Common myeloid progenitor, CD34-positive (primary cell): ENCODE measurements at regions not wholly inside any gene's neighbourhood (a gene's known extent, or its start where the extent isn't known, plus 50 kb on each side); places are given as distances from the start of the nearest gene placed in this dataset.
A peak's percentile ranks its signal among the peaks of the same experiment; 100 is the strongest.

Experiments
- CTCF ChIA-PET: fragments of 350-600 bp; sonication (Branson Sonifier 250); formaldehyde crosslinking; loops from one replicate; lab custom pipeline; 2021; ENCODE audit warnings: antibody characterized with exemption; lab: Charles Lee
- POLR2A ChIA-PET: fragments of 350-600 bp; sonication (Branson Sonifier 250); formaldehyde crosslinking; loops from one replicate; lab custom pipeline; 2021; ENCODE audit warnings: antibody characterized with exemption; lab: Charles Lee
- DNase-seq, 3 donors: peaks; one replicate each; pipeline versions ENCODE4 v3.0.0 to v3.0.0-alpha.2; 2013
- H3K27ac ChIP-seq, 2 experiments: 1 replicate in 1 of 2; 2 replicates in 1 of 2; pipeline ENCODE4 v1.7.0; 2013; ENCODE audit warnings: inconsistent platforms in 2 of 2, low read length in 2 of 2, mild to moderate bottlenecking in 2 of 2, low read depth in 1 of 2, moderate library complexity in 1 of 2; ENCODE audit not compliant: severe bottlenecking in 2 of 2, insufficient read depth in 1 of 2, poor library complexity in 1 of 2
- H3K27me3 ChIP-seq, 5 experiments: replicated peaks in 2 of 5; 1 replicate in 3 of 5; 2 replicates in 2 of 5; pipeline versions ENCODE4 v1.6.1 to v1.7.0; 2013; ENCODE audit warnings: low read length in 4 of 5, mild to moderate bottlenecking in 2 of 5, moderate library complexity in 2 of 5, inconsistent platforms in 1 of 5; ENCODE audit not compliant: insufficient read depth in 5 of 5, control insufficient read depth in 4 of 5
- H3K36me3 ChIP-seq, 4 experiments: 1 replicate in 2 of 4; 2 replicates in 2 of 4; pipeline versions ENCODE4 v1.6.1 to v1.7.0; 2013; ENCODE audit warnings: low read length in 3 of 4, control low read depth in 1 of 4, mild to moderate bottlenecking in 1 of 4; ENCODE audit not compliant: control insufficient read depth in 4 of 4, insufficient read depth in 4 of 4
- H3K4me1 ChIP-seq, 4 experiments: 1 replicate in 3 of 4; 2 replicates in 1 of 4; pipeline versions ENCODE4 v1.6.1 to v1.7.1; 2013; ENCODE audit warnings: low read length in 3 of 4, mild to moderate bottlenecking in 3 of 4, control low read depth in 1 of 4, inconsistent platforms in 1 of 4, moderate library complexity in 1 of 4; ENCODE audit not compliant: control insufficient read depth in 4 of 4, insufficient read depth in 4 of 4; ENCODE audit errors: control extremely low read depth in 1 of 4
- H3K4me3 ChIP-seq, 7 experiments: 1 replicate in 4 of 7; 2 replicates in 3 of 7; pipeline versions ENCODE4 v1.5.1 to v1.7.0; 2013; ENCODE audit warnings: mild to moderate bottlenecking in 7 of 7, low read length in 6 of 7, moderate library complexity in 6 of 7, inconsistent platforms in 2 of 7, low read depth in 2 of 7, control low read depth in 1 of 7; ENCODE audit not compliant: insufficient read depth in 4 of 7, control insufficient read depth in 1 of 7; ENCODE audit errors: extremely low read depth in 1 of 7
- H3K9me3 ChIP-seq, 5 experiments: 1 replicate in 4 of 5; 2 replicates in 1 of 5; pipeline versions ENCODE4 v1.6.1 to v1.7.1; 2013; ENCODE audit warnings: low read length in 4 of 5, mild to moderate bottlenecking in 2 of 5, inconsistent platforms in 1 of 5, low read depth in 1 of 5, moderate library complexity in 1 of 5; ENCODE audit not compliant: control insufficient read depth in 4 of 5, insufficient read depth in 2 of 5; ENCODE audit errors: control extremely low read depth in 1 of 5
- WGBS: methylation state at CpG from one replicate; pipeline ENCODE4 v1.1.5; 2013; ENCODE audit not compliant: insufficient coverage; 5-methylcytosine and 5-hydroxymethylcytosine counted together

- Histone ChIP-seq H3K27ac (no peak overlapping the region), H3K27me3 (no peaks in the 10 kb centered on the region), H3K4me1 (no peaks in the 10 kb centered on the region), H3K9me3 (peaks cover 0 to 4% (median 2%) of the 10 kb centered on the region in 5 experiments), H3K4me3 (no peak overlapping the region), H3K36me3 (no peaks in the 10 kb centered on the region)
- ChIA-PET CTCF (interaction anchor here (0.6 kb wide), 1 partner anchor 56 kb away, joined by 3 read pairs; no protein-coding TSS in a partner anchor), POLR2A (no interaction called here)
- no peak for DNase-seq
- WGBS = 68% methylated on average over 2 of the region's 5 CpGs
Observed at GRCh38 chr15:26294059-26294689, 431.0 kb upstream of the ATP10A start.

- ChIA-PET CTCF (no interaction called here), POLR2A (no interaction called here)
- H3K4me1 ChIP-seq = no peaks in the 10 kb centered on the region
- H3K27me3 ChIP-seq = no peaks in the 10 kb centered on the region
- no peak for DNase-seq
- H3K36me3 ChIP-seq = no peaks in the 10 kb centered on the region
- H3K9me3 ChIP-seq = peaks cover 0 to 6% (median 5%) of the 10 kb centered on the region in 5 experiments
- H3K27ac ChIP-seq = no peak overlapping the region
- H3K4me3 ChIP-seq = no peak overlapping the region
Observed at GRCh38 chr15:26287381-26287780, 424.3 kb upstream of the ATP10A start.

- no peak for DNase-seq
- ChIA-PET CTCF (no interaction called here), POLR2A (no interaction called here)
- no peaks in the 10 kb centered on the region for H3K4me1 ChIP-seq
- no peak overlapping the region for H3K27ac ChIP-seq
- no peak overlapping the region for H3K4me3 ChIP-seq
- no peaks in the 10 kb centered on the region for H3K36me3 ChIP-seq
- H3K27me3 ChIP-seq = no peaks in the 10 kb centered on the region
- no peaks in the 10 kb centered on the region for H3K9me3 ChIP-seq
- WGBS = no CpG with 5 or more reads among the region's 1 CpG
Observed at GRCh38 chr15:26280281-26280680, 417.2 kb upstream of the ATP10A start.

DNA sequence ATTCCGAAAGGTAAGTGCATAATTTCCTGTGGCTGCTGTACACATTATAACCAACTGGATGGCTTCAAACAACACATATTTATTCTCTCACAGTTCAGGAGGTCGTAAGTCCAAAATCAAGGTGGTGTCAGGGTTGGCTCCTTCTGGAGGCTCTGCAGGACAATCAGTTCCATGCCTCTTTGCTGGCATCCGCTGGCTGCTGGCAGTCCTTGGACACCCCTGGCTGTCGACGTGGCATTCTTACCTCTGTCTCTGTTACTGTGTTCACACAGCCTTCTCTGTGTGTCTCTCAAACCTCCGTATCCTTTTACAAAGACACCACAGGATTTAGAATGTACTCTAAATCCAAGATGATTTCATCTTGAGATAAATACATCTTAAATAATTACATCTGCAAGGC is 398.8 kb upstream of the ATP10A start:
- H3K4me3 ChIP-seq = no peak overlapping the region
- H3K9me3 ChIP-seq = no peaks in the 10 kb centered on the region
- no peaks in the 10 kb centered on the region for H3K36me3 ChIP-seq
- WGBS = 94% methylated on average over 5 of the region's 6 CpGs
- ChIA-PET CTCF (interaction anchor here (2.4 kb wide), 1 partner anchor 753 kb away, joined by 22 read pairs; no protein-coding TSS in a partner anchor), POLR2A (no interaction called here)
- no peak for DNase-seq
- no peaks in the 10 kb centered on the region for H3K27me3 ChIP-seq
- H3K27ac ChIP-seq = no peak overlapping the region
- H3K4me1 ChIP-seq = no peaks in the 10 kb centered on the region

DNA sequence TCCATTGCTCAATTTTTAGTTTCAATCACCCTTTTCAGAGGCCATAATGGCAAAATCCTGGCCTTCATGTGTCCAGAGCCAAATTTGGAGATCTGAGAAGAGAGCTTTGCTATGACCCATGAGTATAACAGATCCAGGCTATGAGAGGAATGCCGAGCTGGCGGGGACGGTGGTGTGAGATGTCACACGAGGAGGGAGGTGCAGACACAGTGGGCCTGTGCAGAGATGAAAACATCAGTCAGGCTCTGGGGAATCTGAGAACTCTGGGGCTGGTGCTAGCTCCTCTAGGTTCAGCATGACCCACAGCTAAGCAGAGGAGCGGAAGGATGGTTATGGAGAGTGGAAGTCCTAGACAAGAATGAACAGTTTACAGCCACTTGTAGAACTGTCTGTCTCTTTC is 398.3 kb upstream of the ATP10A start:
- Histone ChIP-seq H3K9me3 (no peaks in the 10 kb centered on the region), H3K4me1 (no peaks in the 10 kb centered on the region), H3K27ac (no peak overlapping the region), H3K36me3 (no peaks in the 10 kb centered on the region), H3K4me3 (no peak overlapping the region), H3K27me3 (no peaks in the 10 kb centered on the region)
- POLR2A ChIA-PET = no interaction called here
- CTCF ChIA-PET = interaction anchor here (2.4 kb wide), 1 partner anchor 752 kb away, joined by 22 read pairs; no protein-coding TSS in a partner anchor
- no peak for DNase-seq
- WGBS = 80% methylated on average over 5 of the region's 5 CpGs

DNA sequence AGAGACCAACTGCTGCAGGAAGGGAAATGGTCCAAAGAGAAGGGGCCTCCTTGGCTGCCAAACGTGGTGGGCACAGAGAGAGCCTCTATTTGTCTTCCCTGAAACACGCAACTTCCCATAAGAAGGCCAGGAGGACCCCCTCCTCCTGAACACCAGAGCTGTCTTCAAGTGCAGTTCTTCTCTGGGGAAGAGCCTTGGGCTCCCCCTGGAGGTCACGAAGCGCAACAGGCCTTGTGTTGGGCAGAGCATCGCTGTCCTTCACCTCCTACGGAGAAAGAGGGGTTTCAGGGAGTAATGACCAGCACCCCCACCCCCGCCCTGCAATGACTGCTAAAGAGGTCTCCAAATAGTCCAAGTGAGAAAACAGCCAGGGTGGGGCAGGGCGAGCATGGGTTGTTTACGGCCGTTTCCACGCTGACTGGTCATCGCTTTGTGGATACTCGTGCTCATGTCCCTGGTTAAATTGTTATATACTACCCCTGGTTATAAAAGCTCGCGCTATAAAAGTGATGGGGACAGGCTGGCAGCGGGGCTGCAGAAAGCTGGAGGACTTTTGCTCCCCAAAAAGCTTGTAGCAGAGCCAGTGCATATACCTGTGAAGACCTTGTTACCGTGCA is 397.5 kb upstream of the ATP10A start:
- DNase-seq = peak; percentile 30 to 64 (median 41)
- no peaks in the 10 kb centered on the region for H3K27me3 ChIP-seq

GRCh38 chr15:26259581-26259980 is 396.5 kb upstream of the ATP10A start:
- POLR2A ChIA-PET = no interaction called here

More for the DNA sequence above, 397.5 kb upstream of the ATP10A start:
- Histone ChIP-seq H3K4me1 (no peaks in the 10 kb centered on the region), H3K9me3 (no peaks in the 10 kb centered on the region), H3K4me3 (no peak overlapping the region), H3K27ac (no peak overlapping the region), H3K36me3 (no peaks in the 10 kb centered on the region)
- CTCF ChIA-PET = interaction anchor here (1.0 to 2.4 kb wide), 3 partner anchors 742 to 757 kb away, joined by 3 to 22 read pairs (median 3); no protein-coding TSS in a partner anchor
- WGBS = 61% methylated on average over 9 of the region's 17 CpGs
- POLR2A ChIA-PET = no interaction called here

More at GRCh38 chr15:26259581-26259980, 396.5 kb upstream of the ATP10A start:
- CTCF ChIA-PET = interaction anchor here (1.1 to 2.4 kb wide), 2 partner anchors 741 to 751 kb away, joined by 3 to 22 read pairs; no protein-coding TSS in a partner anchor
- Histone ChIP-seq H3K27ac (no peak overlapping the region), H3K4me1 (no peaks in the 10 kb centered on the region), H3K9me3 (no peaks in the 10 kb centered on the region), H3K27me3 (no peaks in the 10 kb centered on the region), H3K36me3 (no peaks in the 10 kb centered on the region), H3K4me3 (no peak overlapping the region)
- 68% methylated on average over 2 of the region's 2 CpGs for WGBS
- no peak for DNase-seq
